RPMI7951 (cell line): ENCODE measurements at regions not wholly inside any gene's neighbourhood (a gene's known extent, or its start where the extent isn't known, plus 50 kb on each side); places are given as distances from the start of the nearest gene placed in this dataset.
"Not testable (repeated sequence)": the region's sequence is repeated elsewhere in the genome, so short reads cannot be mapped to it uniquely, and the experiment has no call there.

Experiments used
- DNase-seq: peaks from one replicate; pipeline ENCODE4 v3.0.0-alpha.2; 2012; ENCODE audit warnings: low read depth

DNA sequence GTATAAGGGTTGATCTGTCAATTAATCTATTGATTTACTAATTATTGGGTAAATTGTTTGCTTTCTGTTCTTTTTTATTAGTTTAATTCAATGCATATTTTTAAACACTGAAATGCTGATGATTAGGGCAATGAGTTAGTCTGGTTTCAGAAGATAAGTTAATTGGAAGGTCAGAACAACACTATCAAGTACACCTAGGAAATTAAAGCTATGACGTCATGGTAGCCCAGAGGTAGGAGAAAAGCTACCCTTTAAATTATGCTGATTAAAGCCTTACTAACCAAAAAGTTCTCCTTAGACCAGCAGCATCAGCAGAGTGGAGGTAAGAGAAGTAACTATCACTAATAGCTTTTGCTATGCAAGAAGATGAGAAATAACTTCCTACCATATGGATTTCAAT is 770.4 kb upstream of the ARPP21 start:
- DNase-seq: no peak

GRCh38 chr3:34869696-34870095 is 769.6 kb upstream of the ARPP21 start:
- DNase-seq: no peak

- DNase-seq: no peak
Observed at GRCh38 chr3:34872406-34872805, 766.9 kb upstream of the ARPP21 start.

DNA sequence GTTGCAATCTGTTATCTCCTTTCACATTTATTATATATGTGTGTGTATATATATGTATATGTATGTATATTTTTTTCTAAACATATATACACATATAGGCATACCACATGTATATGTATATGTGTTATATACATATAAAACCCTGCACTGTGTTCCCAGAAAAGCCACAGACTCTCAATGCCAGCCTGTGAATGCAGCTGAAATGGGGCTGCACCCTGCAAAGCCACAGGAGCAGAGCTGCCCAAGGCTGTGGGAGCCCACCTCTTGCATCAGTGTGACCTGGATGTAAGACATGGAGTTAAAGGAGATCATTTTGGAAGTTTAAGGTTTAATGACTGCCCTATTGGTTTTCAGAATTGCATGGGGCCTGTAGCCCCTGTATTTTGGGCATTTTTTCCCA is 762.3 kb upstream of the ARPP21 start:
- no peak for DNase-seq

DNA sequence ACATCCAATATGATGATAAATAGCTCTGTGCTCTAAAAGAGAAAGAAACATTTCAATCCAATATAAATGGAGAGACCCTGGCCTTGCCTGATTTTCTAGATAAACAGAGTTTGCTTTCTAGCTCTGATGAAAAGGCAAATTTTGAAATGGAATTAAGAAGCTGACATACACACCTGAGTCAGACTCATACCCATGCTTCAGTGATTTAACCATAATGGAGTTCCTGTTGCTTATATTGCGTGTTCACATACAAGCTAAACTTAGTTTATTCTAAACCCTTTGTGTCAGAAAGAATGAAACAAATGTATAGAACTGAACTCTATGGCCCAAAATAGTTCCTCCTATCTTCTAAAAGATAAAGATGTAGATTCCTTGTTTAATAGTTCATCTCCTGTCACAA is 760.8 kb upstream of the ARPP21 start:
- no peak for DNase-seq

- no peak for DNase-seq
Observed at GRCh38 chr3:34881026-34881425, 758.3 kb upstream of the ARPP21 start.

GRCh38 chr3:34882764-34883163 is 756.6 kb upstream of the ARPP21 start:
- DNase-seq: no peak

DNA sequence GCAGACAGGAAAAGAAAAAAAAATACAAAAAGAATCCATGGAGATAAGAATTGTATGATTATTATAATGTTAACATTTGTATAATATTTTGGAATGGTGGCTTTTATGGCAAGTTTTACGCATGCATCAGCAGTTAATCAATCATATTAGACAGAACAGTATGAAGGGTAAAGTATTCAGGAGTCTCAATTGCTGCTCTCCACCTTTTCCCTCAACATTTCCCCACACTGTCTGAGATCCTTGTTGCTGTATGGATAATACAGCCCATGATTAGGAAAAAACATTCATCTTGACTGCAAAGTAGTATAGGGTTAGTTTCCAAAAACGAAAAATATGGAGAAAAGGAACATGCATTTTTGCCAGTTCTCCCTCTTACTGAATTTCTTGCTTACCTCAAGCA is 755.3 kb upstream of the ARPP21 start:
- no peak for DNase-seq

GRCh38 chr3:34886443-34886842 is 752.9 kb upstream of the ARPP21 start:
- no peak for DNase-seq

- no peak for DNase-seq
Observed at GRCh38 chr3:34889641-34890040, 749.7 kb upstream of the ARPP21 start.

GRCh38 chr3:34890247-34890646 is 749.1 kb upstream of the ARPP21 start:
- no peak for DNase-seq

DNA sequence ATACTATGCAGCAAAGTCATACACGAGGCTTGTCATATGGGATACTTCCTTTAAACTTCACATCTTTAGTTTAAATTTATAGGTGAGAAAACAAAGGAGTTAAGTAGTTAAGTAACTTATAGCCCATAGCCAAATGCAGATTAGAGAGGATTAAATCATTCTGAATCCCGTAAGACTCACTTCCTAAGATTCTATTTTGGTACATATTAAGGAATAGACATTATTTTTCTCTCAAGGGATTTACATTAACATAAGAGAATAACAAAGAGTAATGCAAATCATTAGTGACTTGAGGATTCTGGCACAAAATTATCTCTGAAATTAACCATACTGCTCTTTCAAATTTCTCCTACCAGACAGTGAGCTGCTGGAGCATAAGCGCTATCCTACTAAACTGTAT is 747.4 kb upstream of the ARPP21 start:
- no peak for DNase-seq

DNA sequence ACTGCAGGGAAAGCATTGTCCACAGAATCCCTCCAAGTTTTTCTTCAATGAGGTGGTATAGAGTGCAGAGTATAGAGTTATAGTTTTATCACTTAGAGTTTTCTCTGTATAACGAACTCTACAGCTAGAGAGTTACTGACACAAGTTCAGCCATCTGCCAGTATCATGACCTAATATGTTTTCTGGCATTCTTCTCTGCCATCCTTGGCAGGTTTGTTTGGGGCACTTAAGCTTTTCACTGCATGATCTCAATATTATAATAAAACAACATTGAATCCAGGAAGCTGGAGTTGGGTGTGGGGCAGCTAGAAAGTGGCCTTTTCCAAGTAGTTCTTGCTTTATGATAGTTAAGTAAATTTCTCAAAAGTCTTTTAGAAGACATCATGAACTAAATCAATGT is 743.5 kb upstream of the ARPP21 start:
- DNase-seq: no peak

- DNase-seq: not testable (repeated sequence)
Observed at GRCh38 chr3:34909679-34910078, 729.6 kb upstream of the ARPP21 start.

GRCh38 chr3:34919025-34919424 is 720.3 kb upstream of the ARPP21 start:
- no peak for DNase-seq

DNA sequence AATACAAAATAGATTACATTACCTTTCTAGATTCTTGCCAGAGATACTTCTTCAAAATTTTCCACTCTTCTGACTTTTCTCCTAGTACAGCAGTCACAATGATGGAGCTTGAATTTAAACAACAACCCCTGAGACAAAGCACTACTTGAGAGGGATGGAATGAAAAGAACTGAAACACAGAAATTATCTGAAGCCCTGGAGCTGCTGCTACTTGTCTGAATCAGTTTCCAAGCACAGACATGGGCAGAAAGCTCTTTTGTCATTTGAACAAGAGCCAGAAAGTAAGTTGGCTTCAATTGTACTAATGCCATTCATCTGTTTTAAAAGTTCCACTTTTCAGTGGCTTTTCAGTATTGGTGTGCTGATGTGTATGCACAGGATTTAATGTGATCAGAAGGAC is 718.5 kb upstream of the ARPP21 start:
- DNase-seq: no peak

DNA sequence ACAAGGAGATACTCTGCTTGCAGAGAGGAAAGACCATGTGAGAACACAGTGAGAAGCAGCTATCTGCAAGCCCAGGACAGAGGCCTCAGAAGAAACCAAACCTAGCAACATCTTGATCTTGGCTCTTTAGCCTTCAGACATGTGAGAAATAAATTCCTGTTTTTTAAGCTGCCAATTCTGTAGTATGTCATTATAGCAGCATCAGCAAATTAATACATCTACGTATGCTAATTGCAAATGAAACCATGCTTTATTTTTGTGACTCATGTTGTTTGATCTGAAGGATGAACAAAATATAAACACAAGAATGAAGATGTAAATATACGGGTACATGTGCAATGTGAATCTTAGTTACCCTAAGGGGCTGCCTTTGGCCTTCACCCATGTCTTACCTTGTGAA is 714.4 kb upstream of the ARPP21 start:
- no peak for DNase-seq

DNA sequence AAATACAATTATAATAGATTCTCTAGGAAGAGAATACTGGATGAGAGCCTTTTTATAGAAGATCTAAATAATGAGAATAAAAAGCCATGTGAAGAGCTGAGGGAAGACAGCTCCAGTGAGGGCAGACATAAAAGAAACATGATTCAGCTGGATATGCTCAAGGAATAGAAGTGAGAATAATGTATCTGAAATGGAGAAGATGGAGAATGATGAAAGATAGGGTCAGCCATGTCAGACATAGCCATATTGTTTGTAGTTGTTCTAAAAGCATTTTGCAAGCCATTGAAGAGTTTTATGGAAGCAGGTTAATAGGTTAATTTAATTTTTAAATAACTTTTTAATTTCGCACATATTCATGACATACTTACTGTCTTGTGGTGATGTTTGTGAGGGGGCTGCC is 713.5 kb upstream of the ARPP21 start:
- no peak for DNase-seq

GRCh38 chr3:34929036-34929435 is 710.3 kb upstream of the ARPP21 start:
- no peak for DNase-seq

DNA sequence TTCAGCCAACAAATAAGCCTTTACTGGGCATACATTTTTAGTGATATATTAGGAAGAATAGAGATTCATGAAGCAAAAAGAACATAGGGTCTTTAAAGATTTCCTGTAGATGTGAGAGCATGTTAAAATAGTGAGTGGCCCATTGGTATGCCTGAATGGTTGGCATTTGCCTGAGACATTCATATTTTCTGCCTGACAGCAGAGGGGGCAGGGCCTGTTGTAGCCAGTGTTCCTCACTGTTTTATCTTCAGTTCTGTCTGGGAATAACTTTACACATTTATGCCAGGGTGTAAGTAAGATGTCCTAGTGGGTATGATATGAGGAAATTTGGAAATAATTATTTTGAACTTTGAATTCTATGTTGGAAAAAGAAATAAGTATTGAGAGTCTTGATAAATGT is 704.7 kb upstream of the ARPP21 start:
- no peak for DNase-seq

- no peak for DNase-seq
Observed at GRCh38 chr3:34938784-34939183, 700.5 kb upstream of the ARPP21 start.

DNA sequence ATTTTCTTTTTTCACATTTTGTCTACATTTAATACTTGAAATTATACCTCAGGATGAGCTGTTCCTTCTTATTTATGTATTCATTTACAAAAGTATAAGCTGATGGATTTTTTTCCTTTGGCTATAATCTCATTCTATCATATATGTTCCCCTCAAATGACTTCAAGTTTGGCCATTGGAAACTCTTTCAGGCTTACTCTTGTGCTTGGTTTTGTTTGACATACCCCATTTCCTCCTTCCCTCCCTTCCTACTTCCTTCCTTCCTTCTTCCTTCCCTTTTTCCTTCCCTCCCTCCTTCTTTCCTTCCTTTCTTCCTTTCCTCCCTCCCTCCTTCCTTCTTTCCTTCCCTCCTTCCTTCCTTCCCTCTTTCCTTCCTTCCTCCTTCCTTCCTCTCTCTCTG is 697.1 kb upstream of the ARPP21 start:
- DNase-seq: no peak

DNA sequence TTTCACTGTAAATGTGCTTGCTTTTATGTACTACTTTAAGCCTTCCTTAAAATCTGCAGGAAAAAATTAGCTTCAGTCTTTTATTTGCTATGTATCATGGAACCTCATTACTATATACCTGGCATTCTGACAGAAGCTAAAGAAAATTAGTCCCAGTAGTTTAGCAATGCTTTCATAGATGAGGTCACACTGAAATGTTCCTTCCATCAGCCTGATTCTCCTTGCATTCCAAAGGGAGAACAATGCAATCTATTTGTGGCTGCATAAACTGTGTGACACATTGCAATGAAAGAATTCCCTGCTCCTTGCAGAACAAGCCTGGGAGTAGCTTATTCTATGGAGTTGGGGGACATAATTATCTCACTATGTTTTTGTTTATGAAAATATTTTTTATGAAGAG is 691.5 kb upstream of the ARPP21 start:
- DNase-seq: no peak

DNA sequence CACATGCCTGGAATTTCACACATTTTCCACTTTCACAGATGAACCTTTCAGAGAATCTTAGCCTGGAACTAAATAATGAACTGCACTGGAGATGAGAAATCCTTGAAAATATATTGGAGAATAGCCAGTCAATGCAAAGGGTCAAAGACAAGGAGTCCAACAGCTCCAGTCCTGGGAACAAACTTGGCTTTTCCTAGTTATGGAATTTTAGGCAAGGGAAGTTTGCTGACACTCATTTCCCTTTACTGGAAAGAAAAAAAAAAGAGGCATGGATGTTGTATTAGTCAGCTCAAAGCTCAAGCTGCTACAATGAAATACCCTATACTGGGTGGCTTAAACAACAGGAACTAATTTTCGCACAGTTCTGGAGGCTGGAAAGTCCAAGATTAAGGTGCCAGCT is 690.8 kb upstream of the ARPP21 start:
- no peak for DNase-seq

DNA sequence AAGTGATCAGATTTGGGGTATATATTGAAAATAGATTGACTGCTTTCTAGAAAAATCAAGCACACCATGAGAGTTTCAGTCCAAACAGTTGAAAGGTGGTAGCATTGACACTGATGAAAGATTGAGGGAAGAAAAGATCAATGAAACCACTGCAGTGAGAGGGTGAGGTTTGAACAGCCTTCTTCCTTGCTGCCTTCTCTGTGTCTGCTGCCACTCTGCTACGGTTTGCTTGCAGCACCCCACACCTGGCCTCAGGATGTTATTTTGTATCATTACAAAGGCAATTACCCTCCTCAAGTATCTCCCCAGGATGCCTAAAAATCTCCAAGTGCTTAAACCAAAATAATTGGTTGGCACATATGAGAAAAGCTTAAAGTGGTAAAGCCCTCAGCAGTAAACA is 683.6 kb upstream of the ARPP21 start:
- DNase-seq: no peak
